ENCODE measurements at regions not wholly inside any gene's neighbourhood (a gene's known extent, or its start where the extent isn't known, plus 50 kb on each side); places are given as distances from the start of the nearest gene placed in this dataset.

DNA sequence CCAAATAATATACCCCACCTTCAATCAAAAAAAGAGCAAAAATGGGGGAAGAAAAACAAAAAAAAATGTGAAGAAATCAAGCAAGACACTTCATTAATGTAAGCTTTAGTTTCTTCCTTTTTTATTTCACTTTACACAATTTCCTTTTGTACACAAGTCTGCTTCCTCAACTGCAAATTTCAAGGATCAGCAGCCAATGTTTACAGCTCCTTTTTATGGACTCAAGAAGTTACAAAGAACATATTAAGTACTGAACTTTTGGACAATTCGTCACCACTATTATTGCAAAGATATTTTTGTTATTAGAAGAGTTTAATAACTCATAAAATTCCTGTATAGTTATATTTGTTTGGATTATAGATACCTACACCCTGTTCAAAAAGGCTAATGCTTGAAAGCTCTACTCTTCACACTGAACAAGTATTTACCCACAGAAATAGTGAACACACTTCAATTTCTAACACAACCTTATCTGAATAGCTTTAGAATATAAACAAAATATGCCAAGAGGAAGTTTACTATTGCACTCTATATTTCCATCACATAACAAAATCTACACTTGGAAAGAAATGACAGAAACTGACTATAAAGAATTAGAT is 658.7 kb upstream of the CNTNAP5 start:
- H3K27me3 Mint-ChIP-seq (ENCODE audit: insufficient read depth, unreplicated experiment) = no peaks in the 10 kb centered on the region
- no peak overlapping the region for H3K4me3 Mint-ChIP-seq (ENCODE audit: unreplicated experiment)
- no peaks in the 10 kb centered on the region for H3K4me1 Mint-ChIP-seq (ENCODE audit: insufficient read depth, unreplicated experiment)
- intact Hi-C loops (cut with micrococcal nuclease) = no loop called here
- no peak for DNase-seq (ENCODE audit: unreplicated experiment)
- ChIA-PET POLR2A (interaction anchor here (0.9 kb wide), 1 partner anchor 55 kb away, joined by 3 read pairs; no protein-coding TSS in a partner anchor), CTCF (no interaction called here)
- no TSS peak for BruUV-seq (replicated peaks)
- H3K9me3 Mint-ChIP-seq (ENCODE audit: unreplicated experiment) = no peaks in the 10 kb centered on the region
- no peak overlapping the region for H3K27ac Mint-ChIP-seq (ENCODE audit: low read depth, unreplicated experiment)
- TF ChIP-seq CTCF (IDR thresholded peaks at IDR 0.05; ENCODE audit: unreplicated experiment) = no peak
- no peaks in the 10 kb centered on the region for H3K36me3 Mint-ChIP-seq (ENCODE audit: insufficient read depth, unreplicated experiment)

DNA sequence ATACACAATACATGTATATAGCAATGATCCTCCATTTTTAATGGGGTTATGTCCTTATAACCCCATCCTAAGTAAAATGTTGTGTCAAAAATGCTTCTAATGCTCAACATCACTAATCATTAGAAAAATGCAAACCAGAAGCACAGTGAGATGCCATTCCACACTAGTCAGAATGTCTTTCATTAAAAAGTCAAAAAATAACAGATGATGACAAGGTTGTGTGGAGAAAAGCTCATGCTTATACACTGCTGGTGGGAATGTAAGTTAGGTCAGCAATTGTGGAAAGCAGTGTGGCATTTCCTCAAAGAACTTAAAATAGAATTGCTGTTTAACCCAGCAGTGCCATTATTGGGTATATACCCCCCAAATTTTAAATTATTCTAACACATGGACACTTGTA is 654.9 kb upstream of the CNTNAP5 start:
- H3K4me3 Mint-ChIP-seq (ENCODE audit: unreplicated experiment) = no peak overlapping the region
- no TSS peak for BruUV-seq (replicated peaks)
- DNase-seq (ENCODE audit: unreplicated experiment) = no peak

GRCh38 chr2:123371535-123371934 is 653.6 kb upstream of the CNTNAP5 start:
- CTCF ChIA-PET = no interaction called here
- Mint-ChIP-seq H3K27ac (ENCODE audit: low read depth, unreplicated experiment) (no peak overlapping the region), H3K9me3 (ENCODE audit: unreplicated experiment) (peaks cover 5% of the 10 kb centered on the region), H3K36me3 (ENCODE audit: insufficient read depth, unreplicated experiment) (no peaks in the 10 kb centered on the region), H3K27me3 (ENCODE audit: insufficient read depth, unreplicated experiment) (no peaks in the 10 kb centered on the region), H3K4me1 (ENCODE audit: insufficient read depth, unreplicated experiment) (no peaks in the 10 kb centered on the region), H3K4me3 (ENCODE audit: unreplicated experiment) (no peak overlapping the region)
- no peak for TF ChIP-seq CTCF (IDR thresholded peaks at IDR 0.05; ENCODE audit: unreplicated experiment)
- no TSS peak for BruUV-seq (replicated peaks)
- POLR2A ChIA-PET = no interaction called here
- DNase-seq (ENCODE audit: unreplicated experiment) = no peak
- intact Hi-C loops (cut with micrococcal nuclease) = no loop called here

More for the DNA sequence above, 654.9 kb upstream of the CNTNAP5 start:
- no peak overlapping the region for H3K27ac Mint-ChIP-seq (ENCODE audit: low read depth, unreplicated experiment)
- no peaks in the 10 kb centered on the region for H3K4me1 Mint-ChIP-seq (ENCODE audit: insufficient read depth, unreplicated experiment)
- H3K27me3 Mint-ChIP-seq (ENCODE audit: insufficient read depth, unreplicated experiment) = no peaks in the 10 kb centered on the region
- intact Hi-C loops (cut with micrococcal nuclease) = no loop called here
- no peaks in the 10 kb centered on the region for H3K36me3 Mint-ChIP-seq (ENCODE audit: insufficient read depth, unreplicated experiment)
- ChIA-PET POLR2A (no interaction called here), CTCF (no interaction called here)
- no peak for TF ChIP-seq CTCF (IDR thresholded peaks at IDR 0.05; ENCODE audit: unreplicated experiment)
- peaks cover 2% of the 10 kb centered on the region for H3K9me3 Mint-ChIP-seq (ENCODE audit: unreplicated experiment)

- CTCF ChIA-PET = interaction anchor here (0.6 kb wide), 1 partner anchor 226 kb away, joined by 3 read pairs; no protein-coding TSS in a partner anchor
- no peak for DNase-seq (ENCODE audit: unreplicated experiment)
- Mint-ChIP-seq H3K9me3 (ENCODE audit: unreplicated experiment) (peaks cover under 1% of the 10 kb centered on the region), H3K4me3 (ENCODE audit: unreplicated experiment) (no peak overlapping the region), H3K27me3 (ENCODE audit: insufficient read depth, unreplicated experiment) (no peaks in the 10 kb centered on the region), H3K27ac (ENCODE audit: low read depth, unreplicated experiment) (no peak overlapping the region), H3K36me3 (ENCODE audit: insufficient read depth, unreplicated experiment) (no peaks in the 10 kb centered on the region), H3K4me1 (ENCODE audit: insufficient read depth, unreplicated experiment) (peaks cover 5% of the 10 kb centered on the region)
- BruUV-seq (replicated peaks) = no TSS peak
- intact Hi-C loops (cut with micrococcal nuclease) = no loop called here
- POLR2A ChIA-PET = no interaction called here
- no peak for TF ChIP-seq CTCF (IDR thresholded peaks at IDR 0.05; ENCODE audit: unreplicated experiment)
Observed at GRCh38 chr2:123380370-123380935, 644.6 kb upstream of the CNTNAP5 start.

Data from MCF 10A (cell line).